22Rv1 (cell line): ENCODE measurements at regions not wholly inside any gene's neighbourhood (a gene's known extent, or its start where the extent isn't known, plus 50 kb on each side); places are given as distances from the start of the nearest gene placed in this dataset.

Source experiments
- ZFX ChIP-seq: fragments of 450-650 bp; IDR thresholded peaks from 2 replicates; pipeline ENCODE4 v1.6.1; 2017; ENCODE audit warnings: antibody characterized with exemption, borderline replicate concordance
- TF ChIP-seq, protein P1 (sequence below): fragments of 450-650 bp; IDR thresholded peaks from 2 replicates; pipeline ENCODE4 v1.5.1; 2017; ENCODE audit warnings: mild to moderate bottlenecking

DNA sequence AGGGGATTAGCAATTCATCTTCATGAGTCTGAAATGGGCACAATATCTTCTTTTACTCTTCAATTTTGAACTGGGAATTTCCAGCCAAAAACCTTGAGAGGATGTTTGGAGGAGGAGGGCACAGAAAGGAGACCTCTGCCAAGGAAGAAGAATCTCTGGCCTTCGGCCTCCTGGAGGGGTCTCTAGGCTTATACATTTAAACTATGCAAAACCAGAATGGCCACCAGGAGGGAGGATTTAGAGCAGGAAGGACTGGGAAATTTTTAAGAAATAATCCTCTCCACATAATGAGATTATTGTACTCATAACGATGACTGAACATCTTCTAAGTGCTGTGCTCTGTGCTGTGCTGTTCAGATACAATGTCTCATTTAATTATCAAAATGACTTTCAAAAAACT, 325.9 kb downstream of the NDFIP2 start:
- TF ChIP-seq, protein P1, sequence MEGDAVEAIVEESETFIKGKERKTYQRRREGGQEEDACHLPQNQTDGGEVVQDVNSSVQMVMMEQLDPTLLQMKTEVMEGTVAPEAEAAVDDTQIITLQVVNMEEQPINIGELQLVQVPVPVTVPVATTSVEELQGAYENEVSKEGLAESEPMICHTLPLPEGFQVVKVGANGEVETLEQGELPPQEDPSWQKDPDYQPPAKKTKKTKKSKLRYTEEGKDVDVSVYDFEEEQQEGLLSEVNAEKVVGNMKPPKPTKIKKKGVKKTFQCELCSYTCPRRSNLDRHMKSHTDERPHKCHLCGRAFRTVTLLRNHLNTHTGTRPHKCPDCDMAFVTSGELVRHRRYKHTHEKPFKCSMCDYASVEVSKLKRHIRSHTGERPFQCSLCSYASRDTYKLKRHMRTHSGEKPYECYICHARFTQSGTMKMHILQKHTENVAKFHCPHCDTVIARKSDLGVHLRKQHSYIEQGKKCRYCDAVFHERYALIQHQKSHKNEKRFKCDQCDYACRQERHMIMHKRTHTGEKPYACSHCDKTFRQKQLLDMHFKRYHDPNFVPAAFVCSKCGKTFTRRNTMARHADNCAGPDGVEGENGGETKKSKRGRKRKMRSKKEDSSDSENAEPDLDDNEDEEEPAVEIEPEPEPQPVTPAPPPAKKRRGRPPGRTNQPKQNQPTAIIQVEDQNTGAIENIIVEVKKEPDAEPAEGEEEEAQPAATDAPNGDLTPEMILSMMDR = no peak
- TF ChIP-seq ZFX = no peak
